SW 1271 (cell line): ENCODE measurements at regions not wholly inside any gene's neighbourhood (a gene's known extent, or its start where the extent isn't known, plus 50 kb on each side); places are given as distances from the start of the nearest gene placed in this dataset.
"Not testable (repeated sequence)": the region's sequence is repeated elsewhere in the genome, so short reads cannot be mapped to it uniquely, and the experiment has no call there.

Source experiments
- DNase-seq, 2 experiments: peaks; one replicate each; lab custom pipeline; 2025; lab: John Stamatoyannopoulos, UW

GRCh38 chr6:10128721-10129120, 286.2 kb downstream of the TFAP2A start:
- DNase-seq: no peak

GRCh38 chr6:10122164-10122563, 292.7 kb downstream of the TFAP2A start:
- no peak for DNase-seq

- no peak for DNase-seq
Measured at GRCh38 chr6:10112871-10113549, 301.9 kb downstream of the TFAP2A start.

GRCh38 chr6:10111975-10112374, 302.9 kb downstream of the TFAP2A start:
- DNase-seq: no peak

- no peak for DNase-seq
Measured at GRCh38 chr6:10101551-10102252, 313.2 kb downstream of the TFAP2A start.

- DNase-seq: no peak
Measured at GRCh38 chr6:10099529-10100140, 315.2 kb downstream of the TFAP2A start.

GRCh38 chr6:10098756-10099528, 315.9 kb downstream of the TFAP2A start:
- DNase-seq: no peak

GRCh38 chr6:10093282-10093681, 321.6 kb downstream of the TFAP2A start:
- no peak for DNase-seq

GRCh38 chr6:10084111-10084986, 330.5 kb downstream of the TFAP2A start:
- no peak for DNase-seq

- no peak for DNase-seq
Measured at GRCh38 chr6:10082385-10082784, 332.5 kb downstream of the TFAP2A start.

- no peak for DNase-seq
Measured at GRCh38 chr6:10081957-10082356, 332.9 kb downstream of the TFAP2A start.

GRCh38 chr6:10081075-10081474, 333.8 kb downstream of the TFAP2A start:
- no peak for DNase-seq

GRCh38 chr6:10080561-10080960, 334.3 kb downstream of the TFAP2A start:
- DNase-seq: no peak

- no peak for DNase-seq
Measured at GRCh38 chr6:10078581-10078980, 336.3 kb downstream of the TFAP2A start.

GRCh38 chr6:10074726-10075125, 340.1 kb downstream of the TFAP2A start:
- not testable (repeated sequence) for DNase-seq

GRCh38 chr6:10073341-10073740, 341.5 kb downstream of the TFAP2A start:
- no peak for DNase-seq

- DNase-seq: no peak
Measured at GRCh38 chr6:10071631-10072220, 343.1 kb downstream of the TFAP2A start.

- no peak for DNase-seq
Measured at GRCh38 chr6:10060004-10060403, 354.9 kb downstream of the TFAP2A start.

- DNase-seq: no peak
Measured at GRCh38 chr6:10054672-10055071, 360.2 kb downstream of the TFAP2A start.

- no peak for DNase-seq
Measured at GRCh38 chr6:10051283-10051682, 363.6 kb downstream of the TFAP2A start.
